ENCODE measurements at regions not wholly inside any gene's neighbourhood (a gene's known extent, or its start where the extent isn't known, plus 50 kb on each side); places are given as distances from the start of the nearest gene placed in this dataset.

GRCh38 chr2:240304746-240305161 lies 130.7 kb upstream of the GPC1 start:
- TF ChIP-seq CTCF (IDR thresholded peaks at IDR 0.05) (no peak), POLR2A (IDR thresholded peaks at IDR 0.05) (no peak), POLR2AphosphoS5 (IDR thresholded peaks at IDR 0.05) (no peak), EP300 (IDR thresholded peaks at IDR 0.05; ENCODE audit: low read depth) (no peak)
